ENCODE measurements at regions not wholly inside any gene's neighbourhood (a gene's known extent, or its start where the extent isn't known, plus 50 kb on each side); places are given as distances from the start of the nearest gene placed in this dataset.
"Not testable (repeated sequence)": the region's sequence is repeated elsewhere in the genome, so short reads cannot be mapped to it uniquely, and the experiment has no call there.

- Histone ChIP-seq H3K9ac (ENCODE audit: low read length) (no peak overlapping the region), H3K4me3 (ENCODE audit: low read length) (no peak overlapping the region), H2AFZ (ENCODE audit: low read length) (no peak overlapping the region), H4K20me1 (ENCODE audit: insufficient read depth, low read length) (no peaks in the 10 kb centered on the region), H3F3A (ENCODE audit: insufficient read depth, low read length) (no peaks in the 10 kb centered on the region), H3K79me2 (ENCODE audit: low read length) (no peaks in the 10 kb centered on the region), H3K4me1 (ENCODE audit: low read length) (no peaks in the 10 kb centered on the region), H3K27me3 (replicated peaks; ENCODE audit: insufficient read depth, low read length) (no peaks in the 10 kb centered on the region), H3K9me3 (replicated peaks; ENCODE audit: insufficient read depth, low read length) (no peaks in the 10 kb centered on the region), H3K36me3 (replicated peaks; ENCODE audit: insufficient read depth, low read length) (no peaks in the 10 kb centered on the region), H3K4me2 (ENCODE audit: low read depth, low read length) (no peak overlapping the region), H3K9me2 (replicated peaks; ENCODE audit: insufficient read depth, low read length) (no peaks in the 10 kb centered on the region), H3K27ac (ENCODE audit: low read length) (no peak overlapping the region)
- no peak for DNase-seq
- TF ChIP-seq, protein P1, sequence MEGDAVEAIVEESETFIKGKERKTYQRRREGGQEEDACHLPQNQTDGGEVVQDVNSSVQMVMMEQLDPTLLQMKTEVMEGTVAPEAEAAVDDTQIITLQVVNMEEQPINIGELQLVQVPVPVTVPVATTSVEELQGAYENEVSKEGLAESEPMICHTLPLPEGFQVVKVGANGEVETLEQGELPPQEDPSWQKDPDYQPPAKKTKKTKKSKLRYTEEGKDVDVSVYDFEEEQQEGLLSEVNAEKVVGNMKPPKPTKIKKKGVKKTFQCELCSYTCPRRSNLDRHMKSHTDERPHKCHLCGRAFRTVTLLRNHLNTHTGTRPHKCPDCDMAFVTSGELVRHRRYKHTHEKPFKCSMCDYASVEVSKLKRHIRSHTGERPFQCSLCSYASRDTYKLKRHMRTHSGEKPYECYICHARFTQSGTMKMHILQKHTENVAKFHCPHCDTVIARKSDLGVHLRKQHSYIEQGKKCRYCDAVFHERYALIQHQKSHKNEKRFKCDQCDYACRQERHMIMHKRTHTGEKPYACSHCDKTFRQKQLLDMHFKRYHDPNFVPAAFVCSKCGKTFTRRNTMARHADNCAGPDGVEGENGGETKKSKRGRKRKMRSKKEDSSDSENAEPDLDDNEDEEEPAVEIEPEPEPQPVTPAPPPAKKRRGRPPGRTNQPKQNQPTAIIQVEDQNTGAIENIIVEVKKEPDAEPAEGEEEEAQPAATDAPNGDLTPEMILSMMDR (IDR thresholded peaks at IDR 0.05; ENCODE audit: low read length) = no peak
- TF ChIP-seq EZH2phosphoT487 (IDR thresholded peaks at IDR 0.05; ENCODE audit: low read length) (no peak), EZH2 (optimal IDR thresholded peaks at IDR 0.05; ENCODE audit: low read depth, low read length) (no peak)
Measured at GRCh38 chr7:80002865-80003264, 131.8 kb upstream of the GNAI1 start.

GRCh38 chr7:79998363-79998762 is 136.3 kb upstream of the GNAI1 start:
- no peak overlapping the region for H3K9ac ChIP-seq (ENCODE audit: low read length)
- no peaks in the 10 kb centered on the region for H3K27me3 ChIP-seq (replicated peaks; ENCODE audit: insufficient read depth, low read length)
- H3K4me2 ChIP-seq (ENCODE audit: low read depth, low read length) = no peak overlapping the region
- H3K36me3 ChIP-seq (replicated peaks; ENCODE audit: insufficient read depth, low read length) = no peaks in the 10 kb centered on the region
- TF ChIP-seq EZH2phosphoT487 (IDR thresholded peaks at IDR 0.05; ENCODE audit: low read length) (no peak), EZH2 (optimal IDR thresholded peaks at IDR 0.05; ENCODE audit: low read depth, low read length) (no peak)
- TF ChIP-seq, protein P1 (IDR thresholded peaks at IDR 0.05; ENCODE audit: low read length) = no peak
- no peaks in the 10 kb centered on the region for H3K9me2 ChIP-seq (replicated peaks; ENCODE audit: insufficient read depth, low read length)
- no peaks in the 10 kb centered on the region for H4K20me1 ChIP-seq (ENCODE audit: insufficient read depth, low read length)
- H3K27ac ChIP-seq (ENCODE audit: low read length) = no peak overlapping the region
- no peaks in the 10 kb centered on the region for H3K79me2 ChIP-seq (ENCODE audit: low read length)
- no peaks in the 10 kb centered on the region for H3K4me1 ChIP-seq (ENCODE audit: low read length)
- H3K9me3 ChIP-seq (replicated peaks; ENCODE audit: insufficient read depth, low read length) = no peaks in the 10 kb centered on the region
- H3F3A ChIP-seq (ENCODE audit: insufficient read depth, low read length) = no peaks in the 10 kb centered on the region
- H3K4me3 ChIP-seq (ENCODE audit: low read length) = no peak overlapping the region
- no peak for DNase-seq
- no peak overlapping the region for H2AFZ ChIP-seq (ENCODE audit: low read length)

DNA sequence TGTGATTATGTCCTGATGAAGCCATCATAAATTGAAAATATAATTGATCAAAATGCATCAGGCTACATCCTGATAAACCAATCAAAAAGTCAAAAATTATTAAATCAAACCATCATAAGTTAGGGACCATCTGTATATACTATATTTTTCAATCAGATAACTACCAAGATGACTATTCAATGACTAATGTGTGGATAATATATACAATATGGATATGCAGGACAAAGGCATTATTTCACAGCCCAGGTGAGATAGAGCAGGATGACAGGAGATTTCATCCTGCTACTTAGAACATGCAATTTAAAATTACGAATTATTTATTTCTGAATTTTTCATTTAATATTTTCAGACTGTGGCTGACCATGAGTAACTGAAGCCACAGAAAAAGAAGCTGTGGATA is 137.3 kb upstream of the GNAI1 start:
- Histone ChIP-seq H3F3A (ENCODE audit: insufficient read depth, low read length) (no peaks in the 10 kb centered on the region), H3K36me3 (replicated peaks; ENCODE audit: insufficient read depth, low read length) (no peaks in the 10 kb centered on the region), H2AFZ (ENCODE audit: low read length) (no peak overlapping the region), H3K4me1 (ENCODE audit: low read length) (no peaks in the 10 kb centered on the region), H3K9me3 (replicated peaks; ENCODE audit: insufficient read depth, low read length) (no peaks in the 10 kb centered on the region), H3K4me3 (ENCODE audit: low read length) (no peak overlapping the region), H3K27ac (ENCODE audit: low read length) (no peak overlapping the region), H3K4me2 (ENCODE audit: low read depth, low read length) (no peak overlapping the region), H3K9me2 (replicated peaks; ENCODE audit: insufficient read depth, low read length) (no peaks in the 10 kb centered on the region), H3K79me2 (ENCODE audit: low read length) (no peaks in the 10 kb centered on the region), H3K27me3 (replicated peaks; ENCODE audit: insufficient read depth, low read length) (no peaks in the 10 kb centered on the region), H3K9ac (ENCODE audit: low read length) (no peak overlapping the region), H4K20me1 (ENCODE audit: insufficient read depth, low read length) (no peaks in the 10 kb centered on the region)
- no peak for TF ChIP-seq EZH2phosphoT487 (IDR thresholded peaks at IDR 0.05; ENCODE audit: low read length)
- TF ChIP-seq, protein P1 (IDR thresholded peaks at IDR 0.05; ENCODE audit: low read length) = no peak
- no peak for TF ChIP-seq EZH2 (optimal IDR thresholded peaks at IDR 0.05; ENCODE audit: low read depth, low read length)
- no peak for DNase-seq

- H3K9me2 ChIP-seq (replicated peaks; ENCODE audit: insufficient read depth, low read length); H3F3A ChIP-seq (ENCODE audit: insufficient read depth, low read length); H4K20me1 ChIP-seq (ENCODE audit: insufficient read depth, low read length); H3K4me3 ChIP-seq (ENCODE audit: low read length); H3K27me3 ChIP-seq (replicated peaks; ENCODE audit: insufficient read depth, low read length); H3K4me2 ChIP-seq (ENCODE audit: low read depth, low read length); H3K36me3 ChIP-seq (replicated peaks; ENCODE audit: insufficient read depth, low read length); H3K4me1 ChIP-seq (ENCODE audit: low read length); H3K9me3 ChIP-seq (replicated peaks; ENCODE audit: insufficient read depth, low read length); H3K79me2 ChIP-seq (ENCODE audit: low read length); DNase-seq; H2AFZ ChIP-seq (ENCODE audit: low read length); H3K27ac ChIP-seq (ENCODE audit: low read length); H3K9ac ChIP-seq (ENCODE audit: low read length): not testable (repeated sequence)
Measured at GRCh38 chr7:79995741-79996140, 138.9 kb upstream of the GNAI1 start.
